ENCODE measurements at regions not wholly inside any gene's neighbourhood (a gene's known extent, or its start where the extent isn't known, plus 50 kb on each side); places are given as distances from the start of the nearest gene placed in this dataset.

- peak; percentile 15 for DNase-seq
Observed at GRCh38 chr6:10465629-10466499, 51.0 kb upstream of the TFAP2A start.

All from inflammatory macrophage treated with lipopolysaccharide for 4 hours (primary cell).